IMR-90 (cell line): ENCODE measurements at regions not wholly inside any gene's neighbourhood (a gene's known extent, or its start where the extent isn't known, plus 50 kb on each side); places are given as distances from the start of the nearest gene placed in this dataset.

Source experiments
- ATAC-seq: fragments of 200-7000 bp; cut with Tn5 transposase; 2 replicates; pipeline ENCODE4 v1.9.1; 2020; ENCODE audit warnings: low read depth, mild to moderate bottlenecking, moderate library complexity
- BruUV-seq: library from RNA; stranded (reverse); fragments of 400-500 nt; replicated peaks from 2 replicates; lab custom pipeline; 2021; lab: Mats Ljungman, UMichigan
- CTCF ChIA-PET: fragments of 300-600 bp; formaldehyde crosslinking; extraction: SDS; loops from one replicate; lab custom pipeline; 2021; ENCODE audit warnings: antibody characterized with exemption; lab: Yijun Ruan, JAX
- POLR2A ChIA-PET: fragments of 300-600 bp; sonication (Branson Sonifier 250); formaldehyde crosslinking; loops from one replicate; lab custom pipeline; 2022; ENCODE audit warnings: antibody characterized with exemption; ENCODE audit not compliant: unreplicated experiment; lab: Charles Lee
- DNase-seq: peaks from one replicate; pipeline ENCODE4 v3.0.0; 2013
- H2AFZ ChIP-seq: replicated peaks from 2 replicates; pipeline ENCODE3; 2013; ENCODE audit warnings: low read length, mild to moderate bottlenecking; ENCODE audit not compliant: poor library complexity
- H2AK5ac ChIP-seq: 2 replicates; pipeline ENCODE4 v1.6.1; 2013; ENCODE audit warnings: low read depth, low read length, inconsistent platforms
- H2AK9ac ChIP-seq: replicated peaks from 2 replicates; pipeline ENCODE3; 2013; ENCODE audit warnings: mild to moderate bottlenecking, low read depth, low read length, moderate library complexity; ENCODE audit not compliant: poor library complexity
- H2BK120ac ChIP-seq: 2 replicates; pipeline ENCODE4 v1.6.1; 2013; ENCODE audit warnings: low read depth, low read length, inconsistent platforms
- H2BK15ac ChIP-seq: 3 replicates; pipeline ENCODE4 v1.6.1; 2013; ENCODE audit warnings: low read depth, low read length, inconsistent platforms
- H2BK20ac ChIP-seq: 2 replicates; pipeline ENCODE4 v1.6.1; 2013; ENCODE audit warnings: low read depth, mild to moderate bottlenecking, inconsistent platforms, low read length, moderate library complexity
- H2BK5ac ChIP-seq: 2 replicates; pipeline ENCODE4 v1.6.1; 2013; ENCODE audit warnings: mild to moderate bottlenecking, low read depth, low read length, inconsistent platforms; ENCODE audit not compliant: poor library complexity, severe bottlenecking
- H3K14ac ChIP-seq: replicated peaks from 2 replicates; pipeline ENCODE4 v1.6.1; 2013; ENCODE audit warnings: low read depth, low read length, inconsistent platforms
- H3K18ac ChIP-seq: 2 replicates; pipeline ENCODE4 v1.6.1; 2013; ENCODE audit warnings: low read depth, low read length, control low read depth
- H3K23ac ChIP-seq: 2 replicates; pipeline ENCODE4 v1.6.1; 2013; ENCODE audit warnings: low read depth, low read length, inconsistent platforms
- H3K27ac ChIP-seq: 2 replicates; pipeline ENCODE4 v1.5.1; 2013; ENCODE audit warnings: mild to moderate bottlenecking, control low read depth, low read length; ENCODE audit not compliant: insufficient read depth
- H3K27me3 ChIP-seq: 2 replicates; pipeline ENCODE4 v1.6.1; 2013; ENCODE audit warnings: low read length; ENCODE audit not compliant: control insufficient read depth, insufficient read depth
- H3K36me3 ChIP-seq: 2 replicates; pipeline ENCODE4 v1.6.1; 2013; ENCODE audit warnings: low read length, mixed read lengths; ENCODE audit not compliant: control insufficient read depth, insufficient read depth
- H3K4ac ChIP-seq: 2 replicates; pipeline ENCODE4 v1.6.1; 2013; ENCODE audit warnings: low read depth, low read length, inconsistent platforms
- H3K4me1 ChIP-seq: 2 replicates; pipeline ENCODE4 v1.6.1; 2013; ENCODE audit warnings: low read length, mixed read lengths; ENCODE audit not compliant: control insufficient read depth, insufficient read depth
- H3K4me2 ChIP-seq: 2 replicates; pipeline ENCODE4 v1.6.1; 2013; ENCODE audit warnings: low read depth, mild to moderate bottlenecking, control low read depth, low read length, moderate library complexity
- H3K4me3 ChIP-seq: 2 replicates; pipeline ENCODE4 v1.5.1; 2013; ENCODE audit warnings: low read depth, mild to moderate bottlenecking, control low read depth, low read length, moderate library complexity; ENCODE audit not compliant: insufficient read depth
- H3K56ac ChIP-seq: 2 replicates; pipeline ENCODE4 v1.6.1; 2013; ENCODE audit warnings: low read length, inconsistent platforms; ENCODE audit not compliant: insufficient read depth; ENCODE audit errors: extremely low read depth
- H3K79me1 ChIP-seq, 2 experiments: 2 replicates each; pipeline ENCODE4 v1.6.1; 2013; ENCODE audit warnings: low read length in 2 of 2, inconsistent platforms in 1 of 2, low read depth in 1 of 2
- H3K9ac ChIP-seq: 2 replicates; pipeline ENCODE4 v1.6.1; 2013; ENCODE audit warnings: low read depth, low read length, control low read depth
- H3K9me1 ChIP-seq: 2 replicates; pipeline ENCODE4 v1.6.1; 2013; ENCODE audit warnings: low read length, inconsistent platforms; ENCODE audit not compliant: insufficient read depth
- H3K9me3 ChIP-seq: 2 replicates; pipeline ENCODE4 v1.6.1; 2013; ENCODE audit warnings: low read length; ENCODE audit not compliant: control insufficient read depth, insufficient read depth
- H4K20me1 ChIP-seq: 2 replicates; pipeline ENCODE4 v1.6.1; 2013; ENCODE audit warnings: low read length, inconsistent platforms; ENCODE audit not compliant: insufficient read depth
- H4K5ac ChIP-seq: 2 replicates; pipeline ENCODE4 v1.6.1; 2013; ENCODE audit warnings: mild to moderate bottlenecking, low read depth, low read length, control low read depth
- H4K8ac ChIP-seq, 2 experiments: 2 replicates each; pipeline ENCODE4 v1.6.1; 2013; ENCODE audit warnings: low read depth in 2 of 2, low read length in 2 of 2, control low read depth in 1 of 2, inconsistent platforms in 1 of 2
- H4K91ac ChIP-seq: 2 replicates; pipeline ENCODE4 v1.6.1; 2013; ENCODE audit warnings: low read depth, low read length, inconsistent platforms; ENCODE audit not compliant: insufficient read depth
- BHLHE40 ChIP-seq: fragments of 150-350 bp; IDR thresholded peaks from 2 replicates; pipeline ENCODE4 v1.6.1; 2016; ENCODE audit warnings: mild to moderate bottlenecking, low read depth, low read length
- CHD1 ChIP-seq: IDR thresholded peaks from 2 replicates; pipeline ENCODE4 v1.6.1; 2012; ENCODE audit warnings: low read depth, low read length, improper control_type of control experiment
- CTCF ChIP-seq: conservative IDR thresholded peaks from 2 replicates; pipeline ENCODE4 v1.5.1; 2012; ENCODE audit warnings: mild to moderate bottlenecking, low read depth, low read length, improper control_type of control experiment
- ELK1 ChIP-seq: fragments of 150-350 bp; IDR thresholded peaks from 2 replicates; pipeline ENCODE4 v1.6.1; 2016; ENCODE audit warnings: low read depth, mild to moderate bottlenecking, low read length, moderate library complexity, borderline replicate concordance
- FOS ChIP-seq: fragments of 150-350 bp; IDR thresholded peaks from 2 replicates; pipeline ENCODE4 v1.6.1; 2016; ENCODE audit warnings: low read depth, low read length
- MAFK ChIP-seq: IDR thresholded peaks from 2 replicates; pipeline ENCODE4 v1.6.1; 2012; ENCODE audit warnings: low read depth, low read length, improper control_type of control experiment
- MAZ ChIP-seq: IDR thresholded peaks from 2 replicates; pipeline ENCODE4 v1.6.1; 2012; ENCODE audit warnings: low read depth, mild to moderate bottlenecking, low read length, improper control_type of control experiment, moderate library complexity, borderline replicate concordance
- NFE2L2 ChIP-seq: fragments of 150-350 bp; IDR thresholded peaks from 2 replicates; pipeline ENCODE4 v1.6.1; 2016; ENCODE audit warnings: low read depth, mild to moderate bottlenecking, low read length
- RCOR1 ChIP-seq: IDR thresholded peaks from 2 replicates; pipeline ENCODE4 v1.6.1; 2012; ENCODE audit warnings: mild to moderate bottlenecking, low read length, improper control_type of control experiment; ENCODE audit not compliant: insufficient replicate concordance
- SMC3 ChIP-seq: fragments of 150-350 bp; IDR thresholded peaks from 2 replicates; pipeline ENCODE4 v1.6.1; 2016; ENCODE audit warnings: low read depth, mild to moderate bottlenecking, antibody characterized with exemption, low read length, moderate library complexity
- WGBS, 2 experiments: methylation state at CpG; one replicate each; pipeline versions ENCODE4 v1.1.5 to v1.1.7; 2013; ENCODE audit warnings: missing lambda C conversion rate in 2 of 2; ENCODE audit not compliant: insufficient read length in 1 of 2; ENCODE audit errors: extremely low coverage in 2 of 2; 5-methylcytosine and 5-hydroxymethylcytosine counted together
- dilution Hi-C: fragments of 300-500 bp; cut with HindIII; formaldehyde crosslinking; loops from one replicate; pipeline ENCODE4 v1.14.3; 2018; ENCODE audit warnings: low sequenced_read_pairs; ENCODE audit not compliant: unreplicated experiment
- in situ Hi-C: fragments of 300-500 bp; cut with MboI; formaldehyde crosslinking; loops from 3 replicates; pipeline ENCODE4 v1.14.3; 2019; ENCODE audit warnings: low sequenced_read_pairs, inconsistent platforms, mixed read lengths
- intact Hi-C: fragments of 100-400 bp; cut with micrococcal nuclease; formaldehyde crosslinking; loops from 2 replicates; pipeline ENCODE4 v1.10.0; 2022

GRCh38 chr16:55976815-55977214, 101.6 kb upstream of the CES5A start:
- Histone ChIP-seq H3K18ac (no peak overlapping the region), H3K4ac (no peak overlapping the region), H4K20me1 (no peaks in the 10 kb centered on the region), H3K14ac (no peak overlapping the region), H3K4me2 (no peak overlapping the region), H2BK120ac (no peak overlapping the region), H3K56ac (no peak overlapping the region), H3K4me1 (no peaks in the 10 kb centered on the region), H3K36me3 (no peaks in the 10 kb centered on the region), H4K5ac (no peak overlapping the region), H2AK5ac (no peak overlapping the region), H3K27me3 (no peaks in the 10 kb centered on the region), H3K79me1 (no peaks in the 10 kb centered on the region), H2BK15ac (no peak overlapping the region), H2BK5ac (no peak overlapping the region), H4K8ac (no peak overlapping the region), H3K9me3 (no peaks in the 10 kb centered on the region), H2AFZ (no peak overlapping the region), H3K23ac (no peak overlapping the region), H4K91ac (no peak overlapping the region), H2AK9ac (no peak overlapping the region), H3K4me3 (no peak overlapping the region), H3K9me1 (no peaks in the 10 kb centered on the region), H3K27ac (no peak overlapping the region), H2BK20ac (no peak overlapping the region), H3K9ac (no peak overlapping the region)
- POLR2A ChIA-PET = no interaction called here
- no CpG with 5 or more reads among the region's 2 CpGs for WGBS, 2 experiments
- TF ChIP-seq CHD1 (no peak), FOS (no peak), MAFK (no peak), MAZ (no peak), RCOR1 (no peak), NFE2L2 (no peak), BHLHE40 (no peak), SMC3 (no peak), ELK1 (no peak), CTCF (no peak)
- dilution Hi-C loops = no loop called here
- in situ Hi-C loops = no loop called here
- BruUV-seq = no TSS peak
- DNase-seq (no peak), ATAC-seq (no peak)
- CTCF ChIA-PET = interaction anchor here (1.3 kb wide), 1 partner anchor 17 kb away, joined by 3 read pairs; no protein-coding TSS in a partner anchor
- intact Hi-C loops = no loop called here
